GM12878 (cell line): ENCODE measurements at regions not wholly inside any gene's neighbourhood (a gene's known extent, or its start where the extent isn't known, plus 50 kb on each side); places are given as distances from the start of the nearest gene placed in this dataset.

Source experiments
- ATAC-seq: fragments of 200-7000 bp; cut with Tn5 transposase; 3 replicates; pipeline ENCODE4 v1.9.1; 2020; ENCODE audit warnings: mild to moderate bottlenecking, moderate library complexity
- BruUV-seq: library from RNA; stranded (reverse); fragments of 400-500 nt; replicated peaks from 2 replicates; lab custom pipeline; 2021; lab: Mats Ljungman, UMichigan
- CTCF ChIA-PET: fragments of 300-600 bp; sonication (Branson Sonifier 250); formaldehyde crosslinking; extraction: SDS; loops from one replicate; lab custom pipeline; 2021; ENCODE audit warnings: inconsistent platforms; lab: Yijun Ruan, JAX
- POLR2A ChIA-PET: fragments of 350-600 bp; formaldehyde crosslinking; extraction: SDS; loops from one replicate; lab custom pipeline; 2021; ENCODE audit warnings: inconsistent platforms; lab: Charles Lee
- RAD21 ChIA-PET: fragments of 300-600 bp; sonication (Branson Sonifier 250); formaldehyde crosslinking; loops from one replicate; lab custom pipeline; 2023; ENCODE audit warnings: antibody characterized with exemption; ENCODE audit not compliant: unreplicated experiment; lab: Charles Lee
- SMC1A ChIA-PET: fragments of 300-600 bp; sonication (Branson Sonifier 250); formaldehyde crosslinking; loops from one replicate; lab custom pipeline; 2023; ENCODE audit not compliant: unreplicated experiment, uncharacterized antibody; lab: Charles Lee
- DNase-seq: peaks from one replicate; pipeline ENCODE4 v3.0.0-alpha.2; 2011; ENCODE audit warnings: low read depth, low spot score
- FAIRE-seq: peaks from 3 replicates; lab custom pipeline; 2011; peaks lifted over from hg19 to GRCh38; lab: Jason Lieb, UNC
- H2AFZ ChIP-seq: 2 replicates; pipeline ENCODE4 v1.6.0; 2011; ENCODE audit warnings: low read depth, low read length, control low read depth; ENCODE audit not compliant: control insufficient read depth
- H3K27ac ChIP-seq: 2 replicates; pipeline ENCODE4 v1.5.1; 2011; ENCODE audit warnings: control low read depth; ENCODE audit not compliant: control insufficient read depth, insufficient read depth
- H3K27me3 ChIP-seq, 2 experiments: replicated peaks in 1 of 2; 2 replicates each; pipeline versions ENCODE4 v1.6.0 to v1.6.1; 2011; ENCODE audit warnings: low read length in 1 of 2; ENCODE audit not compliant: control insufficient read depth in 2 of 2, insufficient read depth in 2 of 2
- H3K36me3 ChIP-seq, 2 experiments: 2 replicates each; pipeline ENCODE4 v1.5.1; 2011; ENCODE audit warnings: low read length in 1 of 2; ENCODE audit not compliant: control insufficient read depth in 2 of 2, insufficient read depth in 2 of 2
- H3K4me1 ChIP-seq: 2 replicates; pipeline ENCODE4 v1.6.1; 2011; ENCODE audit warnings: mild to moderate bottlenecking, low read length, moderate library complexity, mixed read lengths; ENCODE audit not compliant: control insufficient read depth, insufficient read depth
- H3K4me2 ChIP-seq: 2 replicates; pipeline ENCODE4 v1.6.0; 2011; ENCODE audit warnings: control low read depth; ENCODE audit not compliant: control insufficient read depth, insufficient read depth
- H3K4me3 ChIP-seq: fragments of 200-600 bp; sonication (generic); 2 replicates; pipeline ENCODE4 v1.5.1; 2016
- H3K79me2 ChIP-seq: 2 replicates; pipeline ENCODE4 v1.6.0; 2011; ENCODE audit warnings: low read length; ENCODE audit not compliant: control insufficient read depth, insufficient read depth
- H3K9ac ChIP-seq: 2 replicates; pipeline ENCODE4 v1.8.0; 2011; ENCODE audit warnings: low read length, control low read depth, mixed read lengths; ENCODE audit not compliant: control insufficient read depth, insufficient read depth
- H3K9me3 ChIP-seq: replicated peaks from 3 replicates; pipeline ENCODE4 v1.5.1; 2011; ENCODE audit warnings: mild to moderate bottlenecking, low read length; ENCODE audit not compliant: control insufficient read depth, insufficient read depth
- H4K20me1 ChIP-seq: 2 replicates; pipeline ENCODE4 v1.6.0; 2011; ENCODE audit not compliant: control insufficient read depth, insufficient read depth
- BRCA1 ChIP-seq: IDR thresholded peaks from 2 replicates; pipeline ENCODE4 v1.6.1; 2011; ENCODE audit warnings: low read depth, low read length, improper control_type of control experiment
- HCFC1 ChIP-seq: fragments of 150-350 bp; IDR thresholded peaks from 2 replicates; pipeline ENCODE4 v1.6.1; 2014; ENCODE audit warnings: low read length
- IKZF2 ChIP-seq, 2 experiments: fragments of 450-650 bp; IDR thresholded peaks; 2 replicates each; pipeline ENCODE4 v1.6.1; 2017; ENCODE audit warnings: mild to moderate bottlenecking in 2 of 2, moderate library complexity in 2 of 2
- KAT2A ChIP-seq: conservative IDR thresholded peaks from 2 replicates; pipeline ENCODE4 v1.6.1; 2011; ENCODE audit warnings: low read depth, low read length; ENCODE audit not compliant: control insufficient read depth
- PAX8 ChIP-seq: fragments of 450-650 bp; IDR thresholded peaks from 2 replicates; pipeline ENCODE4 v1.6.1; 2017; ENCODE audit warnings: mild to moderate bottlenecking, moderate library complexity
- RB1 ChIP-seq: fragments of 450-650 bp; formaldehyde crosslinking; IDR thresholded peaks from 2 replicates; pipeline ENCODE4 v1.6.1; 2017; ENCODE audit warnings: mild to moderate bottlenecking, borderline replicate concordance
- RELB ChIP-seq: fragments of 450-650 bp; IDR thresholded peaks from 2 replicates; pipeline ENCODE4 v1.6.1; 2017; ENCODE audit warnings: low read depth, mild to moderate bottlenecking, moderate library complexity
- RUNX3 ChIP-seq: IDR thresholded peaks from 2 replicates; pipeline ENCODE4 v1.6.1; 2012; ENCODE audit warnings: low read length, inconsistent platforms
- SIX5 ChIP-seq: IDR thresholded peaks from 2 replicates; pipeline ENCODE4 v1.6.1; 2011; ENCODE audit warnings: mild to moderate bottlenecking, low read depth, low read length, moderate library complexity; ENCODE audit not compliant: severe bottlenecking
- ZNF274 ChIP-seq: IDR thresholded peaks from one replicate; pipeline ENCODE4 v1.8.0; 2011; ENCODE audit not compliant: insufficient read length, insufficient read depth
- ZNF384 ChIP-seq: IDR thresholded peaks from 2 replicates; pipeline ENCODE4 v1.6.1; 2012; ENCODE audit warnings: low read depth, mild to moderate bottlenecking, low read length, improper control_type of control experiment, borderline replicate concordance
- WGBS: methylation state at CpG from one replicate; pipeline ENCODE4 v1.1.6; 2016; ENCODE audit warnings: low lambda C conversion rate; ENCODE audit not compliant: insufficient replicate concordance, insufficient coverage; ENCODE audit errors: missing lambda C conversion rate; 5-methylcytosine and 5-hydroxymethylcytosine counted together
- in situ Hi-C: fragments of 300-500 bp; cut with MboI; formaldehyde crosslinking; loops from 9 replicates; pipeline ENCODE4 v1.14.3; 2018; ENCODE audit warnings: mixed read lengths
- intact Hi-C: fragments of 100-400 bp; cut with micrococcal nuclease; formaldehyde crosslinking; loops from one replicate; pipeline ENCODE4 v1.14.2; 2022; ENCODE audit not compliant: unreplicated experiment
- TF ChIP-seq, protein P1 (sequence below): fragments of 450-650 bp; IDR thresholded peaks from 2 replicates; pipeline ENCODE4 v1.6.1; 2017; ENCODE audit warnings: mild to moderate bottlenecking, low read depth, inconsistent platforms; ENCODE audit not compliant: poor library complexity, severe bottlenecking

- Histone ChIP-seq H3K4me1 (no peaks in the 10 kb centered on the region), H3K36me3 (no peaks in the 10 kb centered on the region), H2AFZ (no peak overlapping the region), H3K4me2 (no peak overlapping the region), H3K27ac (no peak overlapping the region), H3K9me3 (no peaks in the 10 kb centered on the region), H3K4me3 (no peak overlapping the region), H3K27me3 (no peaks in the 10 kb centered on the region; a peak in 1 of 4 replicates), H4K20me1 (no peaks in the 10 kb centered on the region), H3K79me2 (no peaks in the 10 kb centered on the region), H3K9ac (no peak overlapping the region)
- RAD21 ChIA-PET = interaction anchor here (0.7 to 4.4 kb wide), 12 partner anchors 11 to 1808 kb away, joined by 3 to 59 read pairs (median 5); partner anchors contain the start of gene CDK13
- no peak for ATAC-seq
- intact Hi-C loops (loop anchor here (1.0 to 10.0 kb wide), 3 partner anchors 155 to 1808 kb away; partner anchors contain the start of gene INHBA), in situ Hi-C loops (loop anchor here (5.0 to 25.0 kb wide), 2 partner anchors 155 to 1815 kb away; partner anchors contain the start of gene INHBA)
- no peak for TF ChIP-seq RUNX3
- TF ChIP-seq RELB = no peak
- no peak for TF ChIP-seq KAT2A
- TF ChIP-seq RB1 = no peak
- no peak for FAIRE-seq
- DNase-seq = no peak
- POLR2A ChIA-PET = no interaction called here
- BruUV-seq = no TSS peak
- SMC1A ChIA-PET = interaction anchor here (0.7 to 8.1 kb wide), 20 partner anchors 9 to 1807 kb away, joined by 3 to 87 read pairs (median 5); partner anchors contain the start of gene INHBA
- CTCF ChIA-PET = interaction anchor here (0.8 to 9.8 kb wide), 35 partner anchors 9 to 1808 kb away, joined by 3 to 155 read pairs (median 6); no protein-coding TSS in a partner anchor
- WGBS = 74% methylated on average over 9 of the region's 9 CpGs
Measured at GRCh38 chr7:39896840-39897239, 53.2 kb upstream of the CDK13 start.

DNA sequence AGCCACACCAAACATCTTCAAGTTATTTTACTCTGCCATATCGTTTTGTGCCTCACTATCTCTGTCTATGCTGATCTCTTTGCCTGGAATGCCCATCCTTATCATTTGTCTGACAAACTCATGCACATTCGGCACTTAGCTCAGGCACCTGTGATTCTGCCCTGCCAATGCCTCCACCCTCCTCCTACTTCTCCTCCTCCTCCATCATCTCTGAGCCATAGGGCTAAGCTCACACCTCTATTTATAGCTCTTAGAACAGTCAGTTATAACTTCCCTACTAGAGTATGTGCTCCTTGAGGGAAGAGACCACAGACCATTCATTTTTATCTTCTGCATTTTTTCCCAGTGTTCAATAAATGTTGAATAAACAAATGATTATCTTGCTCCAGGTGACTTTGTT is 51.2 kb upstream of the CDK13 start:
- in situ Hi-C loops = loop anchor here (5.0 to 25.0 kb wide), 2 partner anchors 153 to 1813 kb away; partner anchors contain the start of gene INHBA
- intact Hi-C loops = loop anchor here (10.0 kb wide), 1 partner anchor 1806 kb away; the partner anchor contains the start of gene INHBA
- no peak overlapping the region for H3K4me2 ChIP-seq
- ChIA-PET POLR2A (no interaction called here), SMC1A (interaction anchor here (0.7 to 8.1 kb wide), 7 partner anchors 49 to 818 kb away, joined by 3 to 87 read pairs (median 9); no protein-coding TSS in a partner anchor), CTCF (interaction anchor here (0.9 to 9.8 kb wide), 5 partner anchors 9 to 708 kb away, joined by 3 to 155 read pairs (median 4); no protein-coding TSS in a partner anchor), RAD21 (interaction anchor here (1.1 to 4.4 kb wide), 3 partner anchors 49 to 1806 kb away, joined by 4 to 59 read pairs (median 4); no protein-coding TSS in a partner anchor)
- no peaks in the 10 kb centered on the region for H4K20me1 ChIP-seq
- no peak overlapping the region for H3K4me3 ChIP-seq
- H2AFZ ChIP-seq = no peak overlapping the region
- no peak for FAIRE-seq
- no peaks in the 10 kb centered on the region for H3K4me1 ChIP-seq
- BruUV-seq = no TSS peak
- H3K9me3 ChIP-seq = no peaks in the 10 kb centered on the region
- WGBS = 0% methylated on average over 2 of the region's 2 CpGs
- H3K27me3 ChIP-seq = no peaks in the 10 kb centered on the region; a peak in 1 of 4 replicates
- H3K27ac ChIP-seq = no peak overlapping the region
- H3K36me3 ChIP-seq = no peaks in the 10 kb centered on the region
- no peak overlapping the region for H3K9ac ChIP-seq
- no peaks in the 10 kb centered on the region for H3K79me2 ChIP-seq
- DNase-seq = no peak
- no peak for ATAC-seq
- TF ChIP-seq HCFC1 (no peak), SIX5 (no peak), ZNF384 (no peak), BRCA1 (no peak), PAX8 (no peak), IKZF2 (IDR thresholded peaks at IDR 0.05) (no peak), ZNF274 (no peak)
- TF ChIP-seq, protein P1, sequence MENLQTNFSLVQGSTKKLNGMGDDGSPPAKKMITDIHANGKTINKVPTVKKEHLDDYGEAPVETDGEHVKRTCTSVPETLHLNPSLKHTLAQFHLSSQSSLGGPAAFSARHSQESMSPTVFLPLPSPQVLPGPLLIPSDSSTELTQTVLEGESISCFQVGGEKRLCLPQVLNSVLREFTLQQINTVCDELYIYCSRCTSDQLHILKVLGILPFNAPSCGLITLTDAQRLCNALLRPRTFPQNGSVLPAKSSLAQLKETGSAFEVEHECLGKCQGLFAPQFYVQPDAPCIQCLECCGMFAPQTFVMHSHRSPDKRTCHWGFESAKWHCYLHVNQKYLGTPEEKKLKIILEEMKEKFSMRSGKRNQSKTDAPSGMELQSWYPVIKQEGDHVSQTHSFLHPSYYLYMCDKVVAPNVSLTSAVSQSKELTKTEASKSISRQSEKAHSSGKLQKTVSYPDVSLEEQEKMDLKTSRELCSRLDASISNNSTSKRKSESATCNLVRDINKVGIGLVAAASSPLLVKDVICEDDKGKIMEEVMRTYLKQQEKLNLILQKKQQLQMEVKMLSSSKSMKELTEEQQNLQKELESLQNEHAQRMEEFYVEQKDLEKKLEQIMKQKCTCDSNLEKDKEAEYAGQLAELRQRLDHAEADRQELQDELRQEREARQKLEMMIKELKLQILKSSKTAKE = no peak
